T-helper 2 cell treated with Interferon-gamma antibody and Interleukin-4, amounts not matched to agents 100 ng/mL and 5 ng/mL, for 36 hours (primary cell): ENCODE measurements at regions not wholly inside any gene's neighbourhood (a gene's known extent, or its start where the extent isn't known, plus 50 kb on each side); places are given as distances from the start of the nearest gene placed in this dataset.

Experiments used
- intact Hi-C: fragments of 100-400 bp; cut with micrococcal nuclease; formaldehyde crosslinking; loops from one replicate; pipeline ENCODE4 v1.15.1; 2023

DNA sequence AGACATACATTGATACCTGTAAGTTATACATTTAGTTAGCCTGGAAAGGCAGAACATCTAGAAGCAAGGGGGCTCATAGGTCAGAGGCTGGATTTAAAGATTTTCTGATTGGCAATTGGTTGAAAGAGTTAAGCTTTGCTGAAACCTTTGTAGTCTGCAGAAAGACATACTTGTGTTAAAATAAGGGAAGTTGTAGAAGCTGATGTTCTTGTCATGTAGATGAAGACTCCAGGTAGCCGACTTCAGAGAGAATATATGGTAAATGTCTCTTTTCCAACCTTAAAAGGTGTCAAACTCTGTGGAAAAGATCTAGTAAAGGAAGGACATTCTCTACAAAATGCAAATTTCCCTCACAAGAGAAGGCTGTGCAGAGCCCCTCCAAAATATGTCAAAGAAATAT, 62.9 kb upstream of the ADAMTS16 start:
- intact Hi-C loops: no loop called here

GRCh38 chr5:5078009-5078897, 61.9 kb upstream of the ADAMTS16 start:
- intact Hi-C loops: no loop called here

DNA sequence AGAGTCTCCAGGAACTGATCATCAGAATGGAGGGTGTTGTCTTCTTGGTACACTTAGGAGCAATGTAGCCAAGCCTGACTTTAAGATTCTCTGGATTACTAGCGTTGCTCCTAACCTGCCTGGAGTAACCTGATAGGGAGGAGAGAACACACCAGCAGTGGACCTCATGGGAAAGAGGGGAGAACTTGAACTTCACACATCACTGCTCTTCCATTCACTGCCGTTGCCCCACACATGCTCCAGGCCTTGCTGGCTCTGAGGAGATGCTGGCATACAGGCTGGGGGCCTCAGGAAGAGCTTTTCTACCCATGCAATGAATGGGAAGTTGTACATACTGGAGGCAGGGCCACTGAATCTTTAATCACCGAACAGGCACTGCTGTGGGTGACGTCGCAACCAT, 60.3 kb upstream of the ADAMTS16 start:
- intact Hi-C loops: no loop called here

GRCh38 chr5:5080790-5081189, 59.3 kb upstream of the ADAMTS16 start:
- intact Hi-C loops: no loop called here

- intact Hi-C loops: no loop called here
Observed at GRCh38 chr5:5085381-5085780, 54.7 kb upstream of the ADAMTS16 start.

GRCh38 chr5:5089895-5090649, 50.1 kb upstream of the ADAMTS16 start:
- intact Hi-C loops: no loop called here
